OCI-LY1 (cell line): ENCODE measurements at regions not wholly inside any gene's neighbourhood (a gene's known extent, or its start where the extent isn't known, plus 50 kb on each side); places are given as distances from the start of the nearest gene placed in this dataset.

Experiments used
- EZH2 ChIP-seq: fragments of 200-600 bp; sonication (generic), shearing (Covaris generic); IDR thresholded peaks from 2 replicates; pipeline ENCODE4 v1.8.0; 2017; ENCODE audit warnings: borderline replicate concordance, mixed run types, mild to moderate bottlenecking, antibody characterized with exemption, low read length, moderate library complexity, mixed read lengths
- TF ChIP-seq, protein P1 (sequence below): fragments of 200-600 bp; sonication (generic), shearing (Covaris generic); IDR thresholded peaks from 2 replicates; pipeline ENCODE4 v1.5.1; 2017; ENCODE audit warnings: mild to moderate bottlenecking, antibody characterized with exemption, low read length, moderate library complexity, mixed read lengths

DNA sequence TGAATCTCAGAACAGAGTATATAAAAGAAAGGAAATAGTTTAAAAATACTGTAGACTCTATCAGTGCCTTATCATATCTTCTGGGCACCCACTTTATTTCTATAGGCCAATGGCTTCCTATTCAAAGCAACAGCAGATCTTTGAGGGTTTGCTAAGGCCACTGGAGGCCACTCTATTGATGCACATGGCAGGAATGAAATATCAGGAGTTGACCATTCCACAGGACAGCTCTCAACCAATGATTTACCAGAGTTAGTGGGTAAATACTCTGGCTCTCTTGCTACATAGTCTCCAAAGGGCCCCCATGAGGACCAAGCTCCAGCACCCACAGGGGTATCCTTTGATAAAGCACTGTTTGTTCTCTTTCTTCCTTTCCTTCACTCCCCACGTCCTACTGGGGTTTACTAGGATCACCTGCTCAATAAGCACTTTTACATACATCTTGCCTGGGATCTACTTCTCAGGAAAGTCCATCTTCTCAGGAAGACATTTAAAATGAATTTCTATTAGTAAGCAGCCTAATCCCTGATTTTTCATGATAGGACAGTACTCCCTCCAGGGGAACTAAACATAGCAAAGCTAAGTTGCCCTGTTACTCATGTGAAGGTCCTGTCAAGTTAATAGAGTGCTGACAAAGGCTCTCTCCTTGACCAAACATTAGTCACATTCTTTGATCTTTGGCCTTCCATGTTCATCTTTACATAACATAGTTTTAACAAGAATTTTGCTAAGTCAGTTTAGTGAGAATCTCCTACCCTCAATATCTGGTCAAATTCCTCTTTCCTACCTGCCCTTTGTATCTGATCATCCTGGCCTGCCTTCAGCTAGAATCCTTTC lies 459.7 kb downstream of the GRXCR1 start:
- no peak for TF ChIP-seq EZH2
- TF ChIP-seq, protein P1, sequence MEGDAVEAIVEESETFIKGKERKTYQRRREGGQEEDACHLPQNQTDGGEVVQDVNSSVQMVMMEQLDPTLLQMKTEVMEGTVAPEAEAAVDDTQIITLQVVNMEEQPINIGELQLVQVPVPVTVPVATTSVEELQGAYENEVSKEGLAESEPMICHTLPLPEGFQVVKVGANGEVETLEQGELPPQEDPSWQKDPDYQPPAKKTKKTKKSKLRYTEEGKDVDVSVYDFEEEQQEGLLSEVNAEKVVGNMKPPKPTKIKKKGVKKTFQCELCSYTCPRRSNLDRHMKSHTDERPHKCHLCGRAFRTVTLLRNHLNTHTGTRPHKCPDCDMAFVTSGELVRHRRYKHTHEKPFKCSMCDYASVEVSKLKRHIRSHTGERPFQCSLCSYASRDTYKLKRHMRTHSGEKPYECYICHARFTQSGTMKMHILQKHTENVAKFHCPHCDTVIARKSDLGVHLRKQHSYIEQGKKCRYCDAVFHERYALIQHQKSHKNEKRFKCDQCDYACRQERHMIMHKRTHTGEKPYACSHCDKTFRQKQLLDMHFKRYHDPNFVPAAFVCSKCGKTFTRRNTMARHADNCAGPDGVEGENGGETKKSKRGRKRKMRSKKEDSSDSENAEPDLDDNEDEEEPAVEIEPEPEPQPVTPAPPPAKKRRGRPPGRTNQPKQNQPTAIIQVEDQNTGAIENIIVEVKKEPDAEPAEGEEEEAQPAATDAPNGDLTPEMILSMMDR: no peak
